H9 (cell line): ENCODE measurements at regions not wholly inside any gene's neighbourhood (a gene's known extent, or its start where the extent isn't known, plus 50 kb on each side); places are given as distances from the start of the nearest gene placed in this dataset.

ENCODE experiments used
- DNase-seq: peaks from one replicate; pipeline ENCODE4 v3.0.0-alpha.2; 2017
- H2AFZ ChIP-seq: one replicate; pipeline ENCODE4 v1.6.1; 2013; ENCODE audit warnings: mild to moderate bottlenecking, low read length, control low read depth, moderate library complexity
- H2AK5ac ChIP-seq: 2 replicates; pipeline ENCODE4 v1.6.1; 2013; ENCODE audit warnings: low read length, control low read depth, mixed read lengths; ENCODE audit not compliant: insufficient read length
- H2BK120ac ChIP-seq: one replicate; pipeline ENCODE4 v1.6.1; 2013; ENCODE audit warnings: low read depth, mild to moderate bottlenecking, low read length, control low read depth, inconsistent platforms; ENCODE audit not compliant: poor library complexity, severe bottlenecking
- H2BK12ac ChIP-seq: 2 replicates; pipeline ENCODE4 v1.6.1; 2013; ENCODE audit warnings: low read length, control low read depth, mixed read lengths, low read depth; ENCODE audit not compliant: insufficient read length
- H2BK15ac ChIP-seq: 2 replicates; pipeline ENCODE4 v1.6.1; 2013; ENCODE audit warnings: low read depth, low read length, control low read depth
- H2BK20ac ChIP-seq: one replicate; pipeline ENCODE4 v1.6.1; 2013; ENCODE audit warnings: low read depth, mild to moderate bottlenecking, low read length, control low read depth, inconsistent platforms; ENCODE audit not compliant: poor library complexity, severe bottlenecking
- H2BK5ac ChIP-seq: 2 replicates; pipeline ENCODE4 v1.6.1; 2013; ENCODE audit warnings: low read length, control low read depth, mixed read lengths; ENCODE audit not compliant: insufficient read length
- H3K14ac ChIP-seq: 2 replicates; pipeline ENCODE4 v1.6.1; 2013; ENCODE audit warnings: low read length, control low read depth; ENCODE audit not compliant: insufficient read depth
- H3K18ac ChIP-seq: 2 replicates; pipeline ENCODE4 v1.6.1; 2013; ENCODE audit warnings: low read depth, mild to moderate bottlenecking, mixed read lengths, low read length, control low read depth; ENCODE audit not compliant: insufficient read length
- H3K23ac ChIP-seq: 2 replicates; pipeline ENCODE4 v1.6.1; 2013; ENCODE audit warnings: low read length, control low read depth, mixed read lengths, low read depth; ENCODE audit not compliant: insufficient read length
- H3K23me2 ChIP-seq: 2 replicates; pipeline ENCODE4 v1.6.1; 2013; ENCODE audit warnings: low read depth, mild to moderate bottlenecking, mixed read lengths, low read length, control low read depth; ENCODE audit not compliant: insufficient read length, poor library complexity, severe bottlenecking
- H3K27ac ChIP-seq: 2 replicates; pipeline ENCODE4 v1.5.1; 2013; ENCODE audit warnings: low read length, control low read depth, mixed read lengths, low read depth; ENCODE audit not compliant: insufficient read length
- H3K27me3 ChIP-seq: 2 replicates; pipeline ENCODE4 v1.6.1; 2013; ENCODE audit warnings: low read length, control low read depth, inconsistent platforms; ENCODE audit not compliant: insufficient read depth
- H3K4ac ChIP-seq: 2 replicates; pipeline ENCODE4 v1.6.1; 2013; ENCODE audit warnings: low read depth, mild to moderate bottlenecking, control low read depth, inconsistent platforms, low read length, moderate library complexity
- H3K4me1 ChIP-seq: 2 replicates; pipeline ENCODE4 v1.6.1; 2013; ENCODE audit warnings: low read length, control low read depth, inconsistent platforms; ENCODE audit not compliant: insufficient read depth
- H3K4me2 ChIP-seq: 2 replicates; pipeline ENCODE4 v1.6.1; 2013; ENCODE audit warnings: low read length, control low read depth, mixed read lengths; ENCODE audit not compliant: insufficient read length, insufficient read depth
- H3K56ac ChIP-seq: 2 replicates; pipeline ENCODE4 v1.6.1; 2013; ENCODE audit warnings: low read depth, mild to moderate bottlenecking, mixed read lengths, low read length, control low read depth; ENCODE audit not compliant: insufficient read length
- H3K79me1 ChIP-seq: 2 replicates; pipeline ENCODE4 v1.6.1; 2013; ENCODE audit warnings: low read depth, mild to moderate bottlenecking, moderate library complexity, low read length, control low read depth, inconsistent platforms; ENCODE audit not compliant: insufficient read depth, poor library complexity, severe bottlenecking
- H3K79me2 ChIP-seq: 2 replicates; pipeline ENCODE4 v1.6.1; 2013; ENCODE audit warnings: low read length, control low read depth, inconsistent platforms; ENCODE audit not compliant: insufficient read depth
- H3K9ac ChIP-seq: 2 replicates; pipeline ENCODE4 v1.6.1; 2013; ENCODE audit warnings: low read length, control low read depth, mixed read lengths; ENCODE audit not compliant: insufficient read length; ENCODE audit errors: extremely low read depth
- H3K9me3 ChIP-seq: one replicate; pipeline ENCODE4 v1.6.1; 2013; ENCODE audit warnings: low read depth, low read length, inconsistent platforms; ENCODE audit not compliant: control insufficient read depth
- H3T11ph ChIP-seq: one replicate; pipeline ENCODE4 v1.6.1; 2013; ENCODE audit warnings: mild to moderate bottlenecking, low read length, control low read depth, inconsistent platforms
- H4K20me1 ChIP-seq: one replicate; pipeline ENCODE4 v1.6.1; 2013; ENCODE audit not compliant: control insufficient read depth, insufficient read length, insufficient read depth
- H4K5ac ChIP-seq: 2 replicates; pipeline ENCODE4 v1.6.1; 2013; ENCODE audit warnings: low read depth, mild to moderate bottlenecking, mixed read lengths, low read length, control low read depth; ENCODE audit not compliant: insufficient read length
- H4K8ac ChIP-seq: replicated peaks from 2 replicates; pipeline ENCODE4 v1.6.1; 2013; ENCODE audit warnings: low read length, control low read depth, mixed read lengths, low read depth; ENCODE audit not compliant: insufficient read length
- H4K91ac ChIP-seq: 2 replicates; pipeline ENCODE4 v1.6.1; 2013; ENCODE audit warnings: low read depth, mild to moderate bottlenecking, moderate library complexity, mixed read lengths, low read length, control low read depth; ENCODE audit not compliant: insufficient read length
- H3K27ac Mint-ChIP-seq, 3 experiments: 2 replicates in 2 of 3; 3 replicates in 1 of 3; pipeline ENCODE4 v1.8.0; 2020 to 2021; ENCODE audit warnings: mixed read lengths in 3 of 3, mild to moderate bottlenecking in 1 of 3, moderate library complexity in 1 of 3
- H3K27me3 Mint-ChIP-seq: 2 replicates; pipeline ENCODE4 v1.8.0; 2021; ENCODE audit warnings: low read depth, mild to moderate bottlenecking, moderate library complexity, mixed read lengths
- H3K36me3 Mint-ChIP-seq, 3 experiments: 2 replicates in 2 of 3; 3 replicates in 1 of 3; pipeline ENCODE4 v1.8.0; 2020 to 2021; ENCODE audit warnings: low read depth in 3 of 3, mixed read lengths in 3 of 3; ENCODE audit not compliant: insufficient read depth in 1 of 3
- H3K4me1 Mint-ChIP-seq, 2 experiments: 2 replicates each; pipeline ENCODE4 v1.8.0; 2020; ENCODE audit warnings: mixed read lengths in 2 of 2
- H3K4me3 Mint-ChIP-seq, 2 experiments: 2 replicates in 1 of 2; 3 replicates in 1 of 2; pipeline ENCODE4 v1.8.0; 2020 to 2021; ENCODE audit warnings: mild to moderate bottlenecking in 2 of 2, mixed read lengths in 2 of 2, moderate library complexity in 1 of 2
- H3K9me3 Mint-ChIP-seq, 2 experiments: 2 replicates in 1 of 2; 3 replicates in 1 of 2; pipeline ENCODE4 v1.8.0; 2020; ENCODE audit warnings: mild to moderate bottlenecking in 2 of 2, mixed read lengths in 2 of 2, moderate library complexity in 1 of 2
- CTCF ChIP-seq: fragments of 200-600 bp; sonication (generic); conservative IDR thresholded peaks from 3 replicates; pipeline ENCODE4 v1.8.0; 2021; ENCODE audit warnings: antibody characterized with exemption, mild to moderate bottlenecking
- WGBS: extraction: QIAGEN DNeasy Blood & Tissue Kit; methylation state at CpG from one replicate; pipeline ENCODE4 v1.1.7; 2013; ENCODE audit warnings: missing lambda C conversion rate, low lambda C conversion rate, mixed read lengths; ENCODE audit not compliant: insufficient read length; ENCODE audit errors: extremely low coverage; 5-methylcytosine and 5-hydroxymethylcytosine counted together

GRCh38 chr1:164949771-164950471 lies 390.9 kb downstream of the PBX1 start:
- Histone ChIP-seq H4K8ac (no peak overlapping the region), H3K4me1 (no peaks in the 10 kb centered on the region), H3K79me2 (no peaks in the 10 kb centered on the region), H4K5ac (no peak overlapping the region), H2BK5ac (no peak overlapping the region), H2BK20ac (no peak overlapping the region), H3K56ac (no peak overlapping the region), H3K27ac (no peak overlapping the region), H3K23ac (no peak overlapping the region), H2AK5ac (no peak overlapping the region), H3K9me3 (no peaks in the 10 kb centered on the region), H2BK15ac (no peak overlapping the region), H3K23me2 (no peaks in the 10 kb centered on the region), H3K9ac (no peak overlapping the region), H4K91ac (no peak overlapping the region), H3K14ac (no peak overlapping the region), H3K18ac (no peak overlapping the region), H3T11ph (no peak overlapping the region), H3K4me2 (no peak overlapping the region), H3K79me1 (no peaks in the 10 kb centered on the region), H2BK120ac (no peak overlapping the region), H2BK12ac (no peak overlapping the region), H3K4ac (no peak overlapping the region), H3K27me3 (peaks cover 2% of the 10 kb centered on the region; the same call in 1 of the 2 replicates), H2AFZ (no peak overlapping the region), H4K20me1 (no peaks in the 10 kb centered on the region)
- H3K27ac Mint-ChIP-seq = no peak overlapping the region
- peaks cover 4 to 13% of the 10 kb centered on the region in 2 experiments; a peak in 3 of 4 replicates for H3K4me1 Mint-ChIP-seq
- H3K9me3 Mint-ChIP-seq = peaks cover 20 to 23% of the 10 kb centered on the region in 2 experiments
- DNase-seq = no peak
- TF ChIP-seq CTCF = peak; percentile 48
- H3K36me3 Mint-ChIP-seq = peaks cover 1 to 21% (median 11%) of the 10 kb centered on the region in 3 experiments; a peak in 6 of 7 replicates
- H3K4me3 Mint-ChIP-seq = no peak overlapping the region
- H3K27me3 Mint-ChIP-seq = no peaks in the 10 kb centered on the region
- no CpG with 5 or more reads among the region's 2 CpGs for WGBS
